ENCODE measurements at regions not wholly inside any gene's neighbourhood (a gene's known extent, or its start where the extent isn't known, plus 50 kb on each side); places are given as distances from the start of the nearest gene placed in this dataset.

DNA sequence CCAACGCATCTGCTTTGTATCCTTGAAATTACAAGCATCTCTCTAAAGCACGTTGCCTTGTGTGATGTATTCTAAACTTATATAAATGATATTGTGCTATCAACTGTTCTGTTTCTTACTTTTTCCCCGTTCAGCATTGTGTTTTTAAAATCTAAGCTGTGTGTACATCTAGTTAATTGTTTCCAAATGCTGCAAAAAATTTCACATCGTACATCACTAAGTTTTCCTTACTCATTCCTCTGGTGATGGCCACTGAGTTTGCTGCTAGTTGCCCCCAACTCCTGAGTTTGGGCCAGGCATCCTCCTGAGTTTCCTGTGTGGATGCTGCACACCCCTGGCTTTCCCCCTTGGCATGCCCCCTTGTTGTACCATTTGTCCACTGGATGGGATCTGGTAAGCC, 139.7 kb downstream of the MYCN start:
- TF ChIP-seq, protein P1, sequence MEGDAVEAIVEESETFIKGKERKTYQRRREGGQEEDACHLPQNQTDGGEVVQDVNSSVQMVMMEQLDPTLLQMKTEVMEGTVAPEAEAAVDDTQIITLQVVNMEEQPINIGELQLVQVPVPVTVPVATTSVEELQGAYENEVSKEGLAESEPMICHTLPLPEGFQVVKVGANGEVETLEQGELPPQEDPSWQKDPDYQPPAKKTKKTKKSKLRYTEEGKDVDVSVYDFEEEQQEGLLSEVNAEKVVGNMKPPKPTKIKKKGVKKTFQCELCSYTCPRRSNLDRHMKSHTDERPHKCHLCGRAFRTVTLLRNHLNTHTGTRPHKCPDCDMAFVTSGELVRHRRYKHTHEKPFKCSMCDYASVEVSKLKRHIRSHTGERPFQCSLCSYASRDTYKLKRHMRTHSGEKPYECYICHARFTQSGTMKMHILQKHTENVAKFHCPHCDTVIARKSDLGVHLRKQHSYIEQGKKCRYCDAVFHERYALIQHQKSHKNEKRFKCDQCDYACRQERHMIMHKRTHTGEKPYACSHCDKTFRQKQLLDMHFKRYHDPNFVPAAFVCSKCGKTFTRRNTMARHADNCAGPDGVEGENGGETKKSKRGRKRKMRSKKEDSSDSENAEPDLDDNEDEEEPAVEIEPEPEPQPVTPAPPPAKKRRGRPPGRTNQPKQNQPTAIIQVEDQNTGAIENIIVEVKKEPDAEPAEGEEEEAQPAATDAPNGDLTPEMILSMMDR (IDR thresholded peaks at IDR 0.05; ENCODE audit: control insufficient read depth, extremely low read depth, insufficient read depth): no peak
- DNase-seq (ENCODE audit: low read depth): no peak
- no peak overlapping the region for H3K4me3 ChIP-seq (ENCODE audit: low read depth, low read length)

DNA sequence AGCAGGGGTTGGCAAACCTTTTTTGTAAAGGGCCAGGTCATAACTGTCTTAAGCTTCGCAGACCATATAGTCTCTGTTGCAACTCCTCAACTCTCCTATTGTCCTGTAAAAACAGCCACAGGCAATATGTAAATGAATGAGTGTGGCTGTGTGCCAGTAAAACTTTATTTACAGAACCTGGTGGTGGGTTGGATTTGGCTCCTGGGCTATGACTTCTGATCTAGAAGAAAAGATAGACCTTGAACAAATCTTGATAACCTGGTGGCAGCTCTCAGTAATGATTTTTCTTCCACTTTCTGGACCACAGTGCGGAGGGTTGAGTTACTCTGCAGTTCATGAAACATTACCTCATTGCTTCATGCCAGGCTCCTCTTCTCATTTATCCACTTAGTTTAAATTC, 139.3 kb downstream of the MYCN start:
- no peak overlapping the region for H3K4me3 ChIP-seq (ENCODE audit: low read depth, low read length)
- DNase-seq (ENCODE audit: low read depth): peak; percentile 82
- TF ChIP-seq, protein P1 (IDR thresholded peaks at IDR 0.05; ENCODE audit: control insufficient read depth, extremely low read depth, insufficient read depth): no peak

DNA sequence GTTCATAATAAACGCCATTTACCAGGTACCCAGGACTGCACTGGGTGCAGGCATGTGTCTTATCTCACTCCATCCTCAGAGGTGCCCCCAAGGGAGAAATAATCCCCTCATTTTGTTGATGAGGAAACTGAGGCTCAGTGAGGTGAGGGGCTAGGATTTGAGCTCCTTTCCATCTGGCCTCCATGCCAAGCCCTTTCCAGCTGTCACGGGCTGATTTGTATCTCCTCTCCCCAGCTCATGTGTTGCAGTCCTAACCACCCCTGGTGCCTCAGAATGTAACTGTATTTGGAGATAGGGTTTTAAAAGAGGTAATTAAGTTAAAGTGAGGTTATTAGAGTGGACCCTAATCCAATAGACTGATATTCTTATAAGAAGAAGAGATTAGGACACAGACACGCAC, 137.3 kb downstream of the MYCN start:
- no peak overlapping the region for H3K4me3 ChIP-seq (ENCODE audit: low read depth, low read length)
- no peak for DNase-seq (ENCODE audit: low read depth)
- TF ChIP-seq, protein P1 (IDR thresholded peaks at IDR 0.05; ENCODE audit: control insufficient read depth, extremely low read depth, insufficient read depth): no peak

DNA sequence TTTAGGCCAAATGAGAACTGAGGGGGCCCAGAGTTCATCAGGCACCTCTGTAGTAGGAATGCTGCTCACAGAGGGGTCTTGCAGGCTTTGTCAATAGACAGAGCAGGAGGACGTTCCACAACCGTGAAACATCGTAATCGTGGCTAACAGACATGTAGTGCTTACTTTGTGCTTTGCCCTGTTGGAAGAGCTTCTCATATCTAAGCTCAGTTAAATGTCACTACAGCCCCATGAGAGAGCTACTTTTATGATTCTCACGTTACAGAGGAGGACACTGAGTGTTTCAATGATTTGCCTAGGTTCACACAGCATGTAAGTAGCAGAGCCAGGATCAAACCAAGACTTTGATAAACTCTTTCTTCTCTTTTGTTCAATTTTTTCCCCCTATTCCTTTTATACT, 136.6 kb downstream of the MYCN start:
- no peak overlapping the region for H3K4me3 ChIP-seq (ENCODE audit: low read depth, low read length)
- DNase-seq (ENCODE audit: low read depth): no peak
- TF ChIP-seq, protein P1 (IDR thresholded peaks at IDR 0.05; ENCODE audit: control insufficient read depth, extremely low read depth, insufficient read depth): no peak

DNA sequence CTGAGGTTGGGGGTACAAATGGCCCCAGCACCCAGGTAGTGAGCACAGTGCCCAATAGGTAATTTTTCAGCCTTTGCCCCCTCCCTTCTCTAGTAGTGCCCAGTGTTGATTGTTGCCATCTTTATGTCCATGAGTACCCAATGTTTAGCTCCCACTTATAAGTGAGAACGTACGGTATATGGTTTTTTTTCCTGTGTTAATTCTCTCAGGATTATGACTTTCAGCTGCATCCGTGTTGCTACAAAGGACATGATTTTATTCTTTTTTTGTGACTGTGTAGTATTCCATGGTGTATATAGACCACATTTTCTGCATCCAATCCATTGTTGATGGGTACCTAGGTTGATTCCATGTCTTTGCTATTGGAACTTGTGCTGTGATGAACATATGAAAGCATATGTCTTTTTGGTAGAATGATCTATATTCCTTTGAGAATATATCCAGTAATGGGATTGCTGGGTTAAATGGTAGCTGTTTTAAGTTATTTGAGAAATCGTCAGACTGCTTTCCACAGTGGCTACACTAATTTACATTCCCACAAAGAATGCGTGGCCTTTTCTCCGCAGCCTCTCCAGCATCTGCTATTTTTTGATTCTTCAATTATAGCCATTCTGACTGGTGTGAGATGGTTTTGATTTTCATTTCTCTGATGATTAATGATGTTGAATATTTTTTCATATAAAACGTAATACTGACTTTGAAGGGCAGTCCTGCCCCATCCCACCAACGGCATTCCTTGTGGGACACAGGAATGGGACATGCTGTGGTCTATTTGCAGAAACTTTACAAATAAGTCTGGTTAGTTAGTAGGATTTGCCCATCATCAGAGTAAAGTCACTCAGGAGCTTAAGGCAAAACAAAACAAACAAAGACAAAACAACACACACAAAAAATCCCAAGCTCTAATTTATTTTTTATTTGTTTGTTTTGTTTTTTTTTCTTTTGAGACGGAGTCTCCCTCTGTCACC, 135.0 kb downstream of the MYCN start:
- DNase-seq (ENCODE audit: low read depth): no peak
- TF ChIP-seq, protein P1 (IDR thresholded peaks at IDR 0.05; ENCODE audit: control insufficient read depth, extremely low read depth, insufficient read depth): no peak
- H3K4me3 ChIP-seq (ENCODE audit: low read depth, low read length): no peak overlapping the region

DNA sequence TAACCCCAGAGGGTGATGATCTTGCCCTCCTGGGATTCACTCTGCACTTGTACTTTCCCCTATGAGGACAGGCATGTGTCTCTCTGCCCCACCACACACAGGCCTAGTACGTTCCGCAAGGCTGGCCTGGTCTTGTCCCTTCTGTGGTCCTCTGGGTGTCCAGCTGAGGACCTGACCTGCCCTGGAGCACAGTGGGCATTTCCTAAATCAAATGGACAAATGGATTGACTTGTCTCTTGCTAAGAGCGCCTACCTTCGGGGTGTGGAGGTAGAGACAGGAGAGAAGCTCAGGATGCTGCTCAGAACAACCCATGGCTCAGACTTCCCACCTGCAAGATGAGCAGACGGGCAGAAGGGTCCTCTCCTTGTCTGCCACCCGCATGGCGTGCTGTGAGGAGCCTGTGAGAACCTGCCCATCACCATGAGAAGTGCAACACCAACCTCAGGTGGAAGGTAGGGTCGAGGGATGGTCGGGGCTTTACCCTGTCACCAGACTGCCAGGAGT, 133.6 kb downstream of the MYCN start:
- DNase-seq (ENCODE audit: low read depth): no peak
- TF ChIP-seq, protein P1 (IDR thresholded peaks at IDR 0.05; ENCODE audit: control insufficient read depth, extremely low read depth, insufficient read depth): no peak
- no peak overlapping the region for H3K4me3 ChIP-seq (ENCODE audit: low read depth, low read length)

Data from LNCaP clone FGC (cell line).